HG03469 (cell line): ENCODE measurements at regions not wholly inside any gene's neighbourhood (a gene's known extent, or its start where the extent isn't known, plus 50 kb on each side); places are given as distances from the start of the nearest gene placed in this dataset.
"Not testable (repeated sequence)": the region's sequence is repeated elsewhere in the genome, so short reads cannot be mapped to it uniquely, and the experiment has no call there.

Experiments
- ATAC-seq: cut with Tn5 transposase; IDR thresholded peaks from one replicate; pipeline ENCODE4 v1.9.1; 2021; ENCODE audit warnings: mild to moderate bottlenecking, moderate library complexity, moderate number of reproducible peaks; ENCODE audit not compliant: unreplicated experiment

DNA sequence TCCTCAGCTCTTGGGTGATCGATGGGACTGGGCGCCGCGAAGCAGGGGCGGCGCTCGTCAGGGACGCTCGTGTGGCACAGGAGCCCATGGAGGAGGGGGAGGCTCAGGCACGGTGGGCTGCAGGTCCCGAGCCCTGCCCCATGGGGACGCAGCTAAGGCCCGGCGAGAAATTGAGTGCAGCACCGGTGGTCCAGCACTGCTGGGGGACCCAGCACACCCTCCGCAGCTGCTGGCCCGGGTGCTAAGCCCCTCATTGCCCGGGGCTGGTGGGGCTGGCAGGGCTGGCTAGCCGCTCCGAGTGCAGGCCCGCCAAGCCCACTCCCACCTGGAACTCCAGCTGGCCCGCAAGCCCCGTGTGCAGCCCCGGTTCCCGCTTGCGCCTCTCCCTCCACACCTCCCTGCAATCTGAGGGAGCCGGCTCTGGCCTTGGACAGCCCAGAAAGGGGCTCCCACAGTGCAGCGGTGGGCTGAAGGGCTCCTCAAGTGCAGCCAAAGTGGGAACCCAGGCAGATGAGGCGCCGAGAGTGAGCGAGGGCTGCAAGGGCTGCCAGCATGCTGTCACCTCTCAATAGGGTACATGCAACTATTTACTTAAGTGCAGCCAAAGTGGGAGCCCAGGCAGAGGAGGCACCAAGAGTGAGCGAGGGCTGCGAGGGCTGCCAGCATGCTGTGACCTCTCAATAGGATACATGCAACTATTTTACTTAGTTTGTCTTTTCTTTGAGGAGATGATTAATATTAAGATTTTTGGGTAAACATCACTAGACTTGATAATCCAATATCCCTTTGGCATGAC lies 619.8 kb upstream of the IGFBP7 start:
- not testable (repeated sequence) for ATAC-seq

GRCh38 chr4:57726154-57726553 lies 616.0 kb upstream of the IGFBP7 start:
- ATAC-seq: no peak

- no peak for ATAC-seq
Measured at GRCh38 chr4:57719456-57719855, 609.3 kb upstream of the IGFBP7 start.

DNA sequence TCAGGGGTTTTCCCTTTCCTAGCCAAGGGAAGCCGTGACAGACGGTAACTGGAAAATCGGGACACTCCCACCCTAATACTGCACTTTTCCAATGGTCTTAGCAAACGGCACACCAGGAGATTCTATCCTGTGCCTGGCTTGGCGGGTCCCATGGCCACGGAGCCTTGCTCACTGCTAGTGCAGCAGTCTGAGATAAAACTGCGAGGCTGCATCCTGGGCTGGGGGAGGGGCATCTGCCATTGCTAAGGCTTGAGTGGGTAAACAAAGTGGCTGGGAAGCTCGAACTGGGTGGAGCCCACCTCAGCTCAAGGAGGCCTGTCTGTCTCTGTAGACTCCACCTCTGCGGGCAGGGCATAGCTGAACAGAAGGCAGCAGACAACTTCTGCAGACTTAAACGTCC lies 604.1 kb upstream of the IGFBP7 start:
- not testable (repeated sequence) for ATAC-seq

- ATAC-seq: no peak
Measured at GRCh38 chr4:57710053-57710452, 599.9 kb upstream of the IGFBP7 start.

DNA sequence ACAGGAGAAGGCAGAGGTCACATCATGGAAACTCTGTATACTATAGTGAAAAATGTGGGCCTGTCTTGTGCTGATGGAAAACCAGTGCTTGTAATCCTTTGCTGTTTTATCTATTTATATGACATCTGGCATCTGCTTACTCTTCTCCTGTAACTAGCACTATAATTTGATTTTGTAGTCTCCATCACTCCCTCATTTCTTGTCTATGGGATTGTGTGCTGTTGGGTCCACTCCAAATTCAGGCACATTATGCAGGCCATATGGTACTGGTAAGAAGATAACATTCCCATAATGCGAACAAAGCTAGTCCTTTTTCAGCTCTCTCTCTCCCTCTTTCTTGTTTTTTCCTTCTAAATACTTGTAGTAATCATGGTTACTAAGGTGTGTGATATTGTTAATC lies 581.2 kb upstream of the IGFBP7 start:
- no peak for ATAC-seq

GRCh38 chr4:57689693-57690205 lies 579.6 kb upstream of the IGFBP7 start:
- no peak for ATAC-seq

- no peak for ATAC-seq
Measured at GRCh38 chr4:57682275-57682674, 572.1 kb upstream of the IGFBP7 start.

DNA sequence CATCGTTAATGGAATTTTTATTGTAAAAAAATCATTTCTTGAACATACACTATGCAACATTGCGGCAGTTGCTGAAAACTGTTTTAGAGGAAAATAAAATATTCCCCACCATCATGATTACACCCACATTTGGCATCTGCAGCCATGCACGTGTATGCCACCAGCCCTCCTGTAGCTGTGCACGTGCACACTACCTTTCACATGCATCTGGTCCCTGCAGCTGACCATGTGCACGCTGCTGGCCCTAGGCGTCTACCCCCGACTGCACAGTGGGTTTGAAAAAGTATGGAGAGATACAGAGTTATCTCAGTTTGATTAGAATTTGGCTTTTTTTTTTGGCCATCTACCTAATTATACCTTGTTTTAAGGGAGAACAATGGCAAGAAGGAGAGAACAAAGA lies 569.8 kb upstream of the IGFBP7 start:
- ATAC-seq: no peak

DNA sequence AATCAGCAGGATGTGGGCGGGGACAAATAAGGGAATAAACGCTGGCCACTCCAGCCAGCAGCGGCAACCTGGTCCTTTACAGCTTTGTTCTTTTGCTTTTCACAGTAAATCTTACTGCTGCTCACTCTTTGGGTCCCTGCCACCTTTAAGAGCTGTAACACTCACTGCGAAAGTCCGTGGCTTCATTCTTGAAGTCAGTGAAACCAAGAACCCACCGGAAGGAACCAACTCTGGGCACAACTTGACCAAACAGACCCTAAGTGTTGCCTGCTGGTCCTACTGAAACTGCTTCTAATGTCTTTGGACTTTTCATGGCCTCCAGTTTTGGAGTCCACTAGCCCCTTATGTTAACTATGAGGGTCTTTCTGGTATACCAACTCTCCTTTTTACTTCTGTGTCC lies 566.2 kb upstream of the IGFBP7 start:
- no peak for ATAC-seq

DNA sequence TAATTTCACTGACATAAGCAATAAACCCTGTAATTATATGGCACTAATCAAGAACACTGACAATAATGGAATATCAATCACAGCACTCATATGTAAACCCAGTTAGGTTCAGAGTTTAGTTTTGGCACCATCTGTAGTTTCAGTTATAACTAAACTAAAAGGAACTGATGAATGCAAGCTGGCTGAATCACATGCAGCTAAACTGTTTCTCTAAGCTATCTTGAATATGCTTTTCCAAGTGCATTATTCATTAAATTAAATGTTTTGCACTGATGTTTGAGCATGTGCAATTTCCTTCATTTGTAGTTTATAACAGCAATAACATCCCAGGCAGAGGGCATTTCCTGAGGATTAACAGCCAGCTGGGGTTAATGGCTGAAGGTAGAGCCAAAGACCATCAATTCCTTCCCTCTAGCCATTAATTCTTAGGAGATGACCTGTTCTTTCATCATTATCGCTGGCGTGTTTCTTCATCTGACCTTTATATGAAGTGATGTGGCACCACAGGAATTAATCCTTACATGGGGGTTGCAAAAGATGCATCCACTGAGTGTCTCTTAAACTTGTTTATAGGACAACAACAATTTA lies 562.8 kb upstream of the IGFBP7 start:
- ATAC-seq: no peak

- ATAC-seq: no peak
Measured at GRCh38 chr4:57668621-57669020, 558.4 kb upstream of the IGFBP7 start.

DNA sequence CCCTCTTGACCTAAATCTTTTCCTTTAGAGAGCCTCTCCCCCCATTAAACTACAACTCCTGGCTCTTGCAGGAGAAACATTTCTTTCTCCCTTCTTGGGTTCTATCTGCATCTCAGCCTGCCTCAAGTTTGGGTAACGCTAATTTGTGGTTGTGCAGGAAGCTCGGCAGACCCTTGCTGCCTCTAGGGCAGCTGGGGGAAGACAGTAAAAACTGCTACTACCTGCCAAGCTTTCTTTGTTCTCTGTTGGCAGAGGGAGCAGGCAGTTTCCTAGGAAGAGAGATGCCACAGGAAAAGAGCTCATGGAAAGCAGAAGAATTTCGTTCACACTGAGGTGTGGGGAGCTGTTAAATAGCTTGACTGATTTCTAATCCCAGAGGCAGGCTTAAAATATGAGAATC lies 555.6 kb upstream of the IGFBP7 start:
- no peak for ATAC-seq

GRCh38 chr4:57661517-57662090 lies 551.4 kb upstream of the IGFBP7 start:
- ATAC-seq: no peak

DNA sequence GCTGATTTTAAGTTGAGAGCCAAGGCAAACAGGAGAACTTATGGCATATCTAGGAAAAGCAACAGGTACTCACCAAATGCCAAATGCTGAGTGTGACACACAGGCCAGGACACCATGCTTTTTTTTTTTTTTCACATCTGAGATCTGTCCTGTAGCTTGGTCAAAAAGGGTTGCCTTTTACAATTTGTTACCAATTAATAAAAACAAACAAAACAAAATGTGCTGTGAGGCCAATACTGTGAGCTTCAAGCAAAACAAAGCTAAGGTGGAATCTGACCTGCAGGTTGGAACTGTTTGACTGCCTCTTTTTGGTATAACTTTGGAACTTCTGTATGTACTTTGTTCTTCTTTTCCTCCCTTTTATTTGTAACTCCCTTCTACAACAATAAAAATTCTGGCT lies 548.5 kb upstream of the IGFBP7 start:
- ATAC-seq: no peak

- no peak for ATAC-seq
Measured at GRCh38 chr4:57658188-57658587, 548.0 kb upstream of the IGFBP7 start.

DNA sequence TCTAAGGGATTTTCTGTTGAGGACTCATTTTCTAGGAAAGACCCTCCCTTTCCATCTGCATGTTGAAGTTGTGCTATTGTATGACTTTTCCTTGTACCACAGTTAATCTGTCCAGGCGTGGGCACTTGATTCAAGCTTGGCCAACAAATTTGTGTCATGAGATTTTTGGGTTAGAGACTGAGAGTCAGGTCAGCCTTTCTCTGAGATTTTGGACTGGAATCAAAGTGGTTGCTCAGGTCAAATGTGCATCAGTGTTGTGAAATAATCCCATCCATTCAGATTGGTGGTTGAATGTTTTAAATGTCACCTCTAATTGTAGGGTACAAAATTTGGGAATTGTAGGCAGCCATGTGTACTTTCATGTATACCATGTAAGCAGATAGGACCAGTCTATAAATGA lies 545.2 kb upstream of the IGFBP7 start:
- no peak for ATAC-seq

DNA sequence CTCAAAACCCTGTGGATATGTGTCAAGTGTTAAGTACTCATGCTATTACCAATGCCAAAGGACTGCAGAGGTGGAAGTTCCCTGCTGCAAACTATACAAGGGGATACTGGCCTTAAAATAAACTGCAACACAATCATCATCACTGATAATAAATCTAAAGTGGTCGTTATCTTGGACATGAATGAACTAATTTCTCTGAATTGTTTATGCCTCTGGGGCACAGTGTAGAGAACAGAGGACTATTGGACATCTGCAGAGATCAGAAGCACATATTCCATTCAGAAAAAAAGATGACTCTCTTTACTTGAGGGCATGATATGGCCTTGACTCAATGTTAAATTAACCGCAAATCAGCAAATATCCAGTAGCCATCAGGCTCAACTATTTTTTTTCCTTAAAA lies 542.6 kb upstream of the IGFBP7 start:
- no peak for ATAC-seq

- ATAC-seq: no peak
Measured at GRCh38 chr4:57640391-57641100, 530.4 kb upstream of the IGFBP7 start.

DNA sequence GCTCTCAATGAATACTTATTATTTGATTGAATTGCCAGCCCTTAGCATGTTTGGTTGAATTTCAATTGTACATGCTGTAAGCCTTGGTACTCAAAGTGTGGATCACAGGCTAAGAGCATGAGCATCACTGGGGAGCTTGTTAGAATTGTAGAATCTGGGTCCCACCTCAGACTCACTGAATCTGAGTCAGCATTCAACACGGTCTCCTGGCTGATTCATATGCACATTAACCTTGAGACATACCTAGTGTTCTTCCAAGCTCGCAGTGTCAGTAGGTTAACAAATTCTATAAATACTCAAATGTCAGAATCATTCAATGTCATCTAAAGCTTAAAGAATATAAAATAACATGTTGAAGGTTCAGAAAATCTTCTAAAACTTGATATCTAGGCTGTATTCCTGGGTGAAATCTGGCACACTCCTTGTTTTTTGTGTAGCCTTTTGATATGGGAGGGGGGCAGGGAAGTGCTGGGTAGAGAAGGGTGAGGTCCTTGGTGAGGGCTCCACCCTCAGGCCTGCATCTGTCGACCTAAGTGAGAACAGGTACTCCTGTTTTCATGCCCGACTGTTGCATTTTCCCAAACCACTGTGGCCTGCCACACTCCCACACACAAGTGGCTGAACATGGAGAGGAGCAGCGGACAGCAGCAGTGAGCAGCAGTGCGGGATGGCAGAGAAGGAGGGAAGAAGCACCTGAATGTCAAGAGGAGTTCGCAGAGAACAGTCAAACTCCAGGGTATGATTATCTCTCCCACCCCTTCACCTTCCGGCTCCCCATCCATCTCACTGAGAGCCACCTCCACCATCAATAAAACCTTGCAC lies 529.6 kb upstream of the IGFBP7 start:
- ATAC-seq: no peak

DNA sequence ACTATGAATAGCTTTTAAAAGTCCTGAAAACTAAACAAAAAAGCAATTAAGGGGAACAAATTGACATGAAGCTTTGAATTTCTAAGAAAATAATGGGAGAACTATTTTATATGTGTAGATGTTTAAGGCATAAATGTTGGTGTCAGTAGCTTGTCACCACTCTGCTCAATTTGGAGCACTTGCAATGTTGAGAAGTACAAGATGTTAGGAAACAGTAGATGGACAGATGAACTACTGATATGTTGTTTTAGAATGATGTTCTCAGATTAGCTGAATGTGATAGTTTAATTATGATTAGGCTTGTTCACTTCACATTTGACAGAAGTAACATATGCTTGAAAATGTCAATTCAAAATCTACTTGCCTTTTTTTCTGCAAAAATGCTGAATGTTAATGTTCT lies 525.7 kb upstream of the IGFBP7 start:
- no peak for ATAC-seq
